SU-DHL-6 (cell line): ENCODE measurements at regions not wholly inside any gene's neighbourhood (a gene's known extent, or its start where the extent isn't known, plus 50 kb on each side); places are given as distances from the start of the nearest gene placed in this dataset.

ENCODE experiments used
- EZH2phosphoT487 ChIP-seq: fragments of 200-600 bp; sonication (generic), shearing (Covaris generic); conservative IDR thresholded peaks from 2 replicates; pipeline ENCODE4 v1.6.1; 2018; ENCODE audit warnings: mild to moderate bottlenecking, antibody characterized with exemption, low read length, moderate library complexity, mixed read lengths
- TF ChIP-seq, protein P1 (sequence below): fragments of 200-600 bp; sonication (generic); IDR thresholded peaks from one replicate; pipeline ENCODE4 v1.5.1; 2017; ENCODE audit warnings: antibody characterized with exemption, mild to moderate bottlenecking, low read length, moderate library complexity; ENCODE audit not compliant: insufficient read depth, poor library complexity, severe bottlenecking

GRCh38 chr1:234779160-234779538, 169.2 kb upstream of the IRF2BP2 start:
- TF ChIP-seq, protein P1, sequence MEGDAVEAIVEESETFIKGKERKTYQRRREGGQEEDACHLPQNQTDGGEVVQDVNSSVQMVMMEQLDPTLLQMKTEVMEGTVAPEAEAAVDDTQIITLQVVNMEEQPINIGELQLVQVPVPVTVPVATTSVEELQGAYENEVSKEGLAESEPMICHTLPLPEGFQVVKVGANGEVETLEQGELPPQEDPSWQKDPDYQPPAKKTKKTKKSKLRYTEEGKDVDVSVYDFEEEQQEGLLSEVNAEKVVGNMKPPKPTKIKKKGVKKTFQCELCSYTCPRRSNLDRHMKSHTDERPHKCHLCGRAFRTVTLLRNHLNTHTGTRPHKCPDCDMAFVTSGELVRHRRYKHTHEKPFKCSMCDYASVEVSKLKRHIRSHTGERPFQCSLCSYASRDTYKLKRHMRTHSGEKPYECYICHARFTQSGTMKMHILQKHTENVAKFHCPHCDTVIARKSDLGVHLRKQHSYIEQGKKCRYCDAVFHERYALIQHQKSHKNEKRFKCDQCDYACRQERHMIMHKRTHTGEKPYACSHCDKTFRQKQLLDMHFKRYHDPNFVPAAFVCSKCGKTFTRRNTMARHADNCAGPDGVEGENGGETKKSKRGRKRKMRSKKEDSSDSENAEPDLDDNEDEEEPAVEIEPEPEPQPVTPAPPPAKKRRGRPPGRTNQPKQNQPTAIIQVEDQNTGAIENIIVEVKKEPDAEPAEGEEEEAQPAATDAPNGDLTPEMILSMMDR, result no peak
- no peak for TF ChIP-seq EZH2phosphoT487
